GM18951 (cell line): ENCODE measurements at regions not wholly inside any gene's neighbourhood (a gene's known extent, or its start where the extent isn't known, plus 50 kb on each side); places are given as distances from the start of the nearest gene placed in this dataset.
"Not testable (repeated sequence)": the region's sequence is repeated elsewhere in the genome, so short reads cannot be mapped to it uniquely, and the experiment has no call there.

ENCODE experiments used
- POLR2A ChIP-seq: IDR thresholded peaks from 4 replicates; pipeline ENCODE4 v1.6.1; 2011; ENCODE audit warnings: mild to moderate bottlenecking; ENCODE audit not compliant: insufficient read length, insufficient read depth; ENCODE audit errors: extremely low read depth
- in situ Hi-C: fragments of 300-500 bp; cut with MboI; formaldehyde crosslinking; loops from one replicate; pipeline ENCODE4 v1.12.0; 2022; ENCODE audit warnings: low sequenced_read_pairs, mixed read lengths, inconsistent platforms; ENCODE audit not compliant: unreplicated experiment

DNA sequence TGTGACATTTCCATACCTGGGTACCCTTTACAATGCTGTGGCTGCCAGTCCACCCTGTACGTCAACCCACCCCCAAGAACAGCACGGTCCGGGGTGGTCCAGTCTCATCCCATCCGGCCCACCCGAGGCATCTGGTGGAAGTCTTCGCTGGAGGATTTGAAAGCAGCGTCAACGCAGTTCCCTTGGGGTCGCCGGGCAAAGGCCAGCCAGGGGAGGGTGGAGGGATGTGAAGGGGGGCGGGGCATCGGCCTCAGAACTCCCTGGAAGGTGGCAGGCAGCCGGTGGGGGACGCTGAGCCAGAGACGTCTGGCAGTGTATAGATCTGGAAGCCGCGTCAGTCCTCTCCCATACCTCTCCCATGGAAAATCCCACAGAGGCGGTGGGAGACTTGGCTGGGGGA is 1944.0 kb upstream of the DEFB115 start:
- in situ Hi-C loops, result no loop called here
- no peak for TF ChIP-seq POLR2A

- no peak for TF ChIP-seq POLR2A
- in situ Hi-C loops, result no loop called here
Measured at GRCh38 chr20:29314294-29314693, 1943.2 kb upstream of the DEFB115 start.

DNA sequence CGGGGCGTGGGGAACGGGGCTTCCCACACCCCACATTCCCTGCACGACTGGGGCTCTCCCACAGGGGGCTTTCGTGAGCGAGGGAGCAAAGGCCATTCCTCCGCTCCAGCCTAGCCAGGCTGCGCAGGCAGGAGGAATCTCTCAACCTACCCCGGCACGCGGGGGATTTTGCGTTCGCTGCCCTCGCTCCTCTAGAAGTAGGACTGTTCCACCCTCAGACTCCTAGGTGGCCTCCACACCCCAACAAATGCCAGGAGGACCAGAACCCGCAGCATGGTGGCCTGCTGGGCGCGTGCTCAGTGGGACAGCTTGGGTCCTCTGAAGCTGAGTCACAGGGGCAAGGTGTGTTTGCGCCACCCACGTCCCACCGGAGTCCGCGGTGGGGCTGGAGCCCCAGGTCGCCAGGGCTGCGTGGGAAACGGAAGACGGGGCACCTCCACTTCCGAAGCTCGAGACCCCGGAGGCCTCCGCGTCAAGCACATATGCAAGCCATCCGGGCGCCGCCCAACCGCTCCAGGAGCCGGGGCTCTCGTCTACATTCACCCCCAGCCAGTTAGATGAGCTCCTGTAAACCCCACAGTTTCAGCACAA is 1938.5 kb upstream of the DEFB115 start:
- in situ Hi-C loops, result no loop called here
- no peak for TF ChIP-seq POLR2A

GRCh38 chr20:29319725-29320124 is 1937.7 kb upstream of the DEFB115 start:
- in situ Hi-C loops, result loop anchor here (10.0 kb wide), 1 partner anchor 445 kb away; no protein-coding TSS in a partner anchor

GRCh38 chr20:29320216-29320949 is 1937.1 kb upstream of the DEFB115 start:
- in situ Hi-C loops, result loop anchor here (10.0 kb wide), 1 partner anchor 444 kb away; no protein-coding TSS in a partner anchor

More at GRCh38 chr20:29319725-29320124, 1937.7 kb upstream of the DEFB115 start:
- no peak for TF ChIP-seq POLR2A

DNA sequence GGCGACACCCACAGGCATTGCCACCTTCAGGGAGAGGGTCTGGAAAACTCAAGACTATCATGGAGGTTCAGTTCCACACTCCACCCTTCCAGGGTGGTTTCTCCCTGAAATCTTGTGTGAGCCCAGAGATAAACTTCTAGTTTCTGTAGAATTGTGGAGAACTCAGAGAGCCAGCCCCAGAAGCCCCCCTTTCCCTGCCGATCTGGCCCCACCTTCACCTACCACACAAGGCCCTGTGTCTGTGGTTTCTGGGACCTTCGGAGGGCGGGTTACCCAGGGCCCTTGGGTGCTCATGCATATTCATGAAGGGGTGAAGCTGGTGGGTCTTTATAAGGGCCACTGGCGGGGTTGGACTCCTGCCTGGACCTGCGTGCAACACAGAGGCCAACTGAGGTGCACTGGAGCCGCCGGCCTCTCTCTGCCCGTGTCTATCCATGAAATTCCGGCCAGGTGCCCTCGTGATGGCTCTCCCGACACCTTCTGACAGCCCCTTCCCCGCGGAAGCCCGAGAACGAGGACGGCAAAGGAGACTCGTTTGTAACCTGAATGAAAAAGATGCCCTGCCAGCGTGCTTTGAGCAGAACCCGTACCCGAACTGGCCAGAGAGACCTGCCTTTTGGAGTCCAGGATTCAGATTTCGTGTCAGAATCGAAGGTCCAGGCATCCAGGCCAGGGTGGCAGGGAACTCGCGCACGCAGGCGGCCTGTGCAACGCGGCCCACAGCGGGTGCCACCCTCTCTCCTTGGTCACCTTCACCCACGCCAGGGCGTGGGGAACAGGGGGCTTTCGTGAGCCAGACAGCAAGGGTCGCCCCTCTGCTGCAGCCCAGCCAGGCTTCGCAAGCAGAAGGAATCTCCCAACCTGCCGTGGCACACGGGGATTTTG is 1933.6 kb upstream of the DEFB115 start:
- in situ Hi-C loops, result loop anchor here (10.0 kb wide), 1 partner anchor 441 kb away; no protein-coding TSS in a partner anchor

GRCh38 chr20:29324516-29325303 is 1932.8 kb upstream of the DEFB115 start:
- in situ Hi-C loops, result loop anchor here (10.0 kb wide), 1 partner anchor 440 kb away; no protein-coding TSS in a partner anchor

DNA sequence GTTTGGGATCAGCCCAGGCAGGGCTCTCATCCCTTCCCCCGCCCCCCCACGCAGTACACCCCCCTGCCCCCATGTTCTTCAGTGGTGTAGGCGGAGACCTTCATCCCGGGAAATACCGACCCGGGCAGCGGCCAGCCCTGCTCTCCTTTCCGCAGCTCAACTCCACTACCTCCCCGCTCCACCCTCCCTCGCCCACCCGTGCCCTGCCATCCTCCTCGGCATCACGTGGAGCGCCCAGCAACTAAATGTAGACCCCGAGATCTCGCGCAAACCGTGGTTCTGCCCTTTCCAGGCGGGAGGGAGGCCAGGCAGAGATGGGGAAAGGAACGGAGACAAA is 1932.2 kb upstream of the DEFB115 start:
- no peak for TF ChIP-seq POLR2A
- in situ Hi-C loops, result loop anchor here (10.0 kb wide), 1 partner anchor 440 kb away; no protein-coding TSS in a partner anchor

DNA sequence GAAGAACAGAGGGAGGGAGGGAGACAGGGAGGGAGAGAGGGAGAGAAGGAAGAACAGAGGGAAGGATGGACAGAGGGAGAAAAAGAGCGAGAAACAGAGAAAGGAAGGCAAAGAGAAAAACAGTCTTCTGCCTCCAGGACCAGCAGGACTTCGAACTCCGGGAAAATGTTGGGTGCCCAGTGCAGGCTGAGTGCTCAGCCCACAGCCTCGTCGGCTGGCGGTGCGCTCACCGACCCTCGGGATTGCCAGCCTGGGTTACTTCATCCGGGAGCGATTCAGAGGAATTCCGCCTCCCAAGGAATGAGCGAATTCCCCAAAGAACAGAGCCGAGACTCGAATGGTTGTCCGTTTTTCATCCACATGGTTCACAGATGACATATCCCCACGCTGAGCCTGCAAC is 1931.7 kb upstream of the DEFB115 start:
- in situ Hi-C loops, result loop anchor here (10.0 kb wide), 1 partner anchor 439 kb away; no protein-coding TSS in a partner anchor

GRCh38 chr20:29326376-29327070 is 1930.9 kb upstream of the DEFB115 start:
- in situ Hi-C loops, result loop anchor here (10.0 kb wide), 1 partner anchor 438 kb away; no protein-coding TSS in a partner anchor
- TF ChIP-seq POLR2A, result no peak

- in situ Hi-C loops, result loop anchor here (10.0 kb wide), 1 partner anchor 437 kb away; no protein-coding TSS in a partner anchor
Measured at GRCh38 chr20:29327600-29328420, 1929.7 kb upstream of the DEFB115 start.

DNA sequence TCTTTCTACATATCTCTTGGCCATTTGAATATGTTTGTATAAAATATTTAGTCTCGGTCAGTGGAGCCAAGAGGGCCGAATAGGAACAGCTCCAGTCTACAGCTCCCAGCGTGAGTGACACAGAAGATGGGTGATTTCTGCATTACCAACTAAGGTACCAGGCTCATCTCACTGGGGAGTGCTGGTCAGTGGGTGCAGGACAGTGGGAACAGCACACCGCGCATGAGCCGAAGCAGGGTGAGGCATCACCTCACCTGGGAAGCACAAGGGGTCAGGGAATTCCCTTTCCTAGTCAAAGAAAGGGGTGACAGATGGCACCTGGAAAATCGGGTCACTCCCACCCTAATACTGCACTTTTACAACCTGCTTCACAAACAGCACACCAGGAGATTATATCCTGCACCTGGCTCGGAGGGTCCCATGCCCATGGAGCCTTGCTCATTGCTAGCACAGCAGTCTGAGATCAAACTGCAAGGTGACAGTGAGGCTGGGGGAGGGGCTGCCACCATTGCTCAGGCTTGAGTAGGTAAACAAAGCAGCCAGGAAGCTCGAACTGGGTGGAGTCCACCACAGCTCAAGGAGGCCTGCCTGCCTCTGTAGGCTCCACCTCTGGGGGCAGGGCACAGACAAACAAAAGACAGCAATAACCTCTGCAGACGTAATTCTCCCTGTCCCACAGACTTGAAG is 1926.9 kb upstream of the DEFB115 start:
- in situ Hi-C loops, result not testable (repeated sequence)
